ENCODE measurements at regions not wholly inside any gene's neighbourhood (a gene's known extent, or its start where the extent isn't known, plus 50 kb on each side); places are given as distances from the start of the nearest gene placed in this dataset.

DNA sequence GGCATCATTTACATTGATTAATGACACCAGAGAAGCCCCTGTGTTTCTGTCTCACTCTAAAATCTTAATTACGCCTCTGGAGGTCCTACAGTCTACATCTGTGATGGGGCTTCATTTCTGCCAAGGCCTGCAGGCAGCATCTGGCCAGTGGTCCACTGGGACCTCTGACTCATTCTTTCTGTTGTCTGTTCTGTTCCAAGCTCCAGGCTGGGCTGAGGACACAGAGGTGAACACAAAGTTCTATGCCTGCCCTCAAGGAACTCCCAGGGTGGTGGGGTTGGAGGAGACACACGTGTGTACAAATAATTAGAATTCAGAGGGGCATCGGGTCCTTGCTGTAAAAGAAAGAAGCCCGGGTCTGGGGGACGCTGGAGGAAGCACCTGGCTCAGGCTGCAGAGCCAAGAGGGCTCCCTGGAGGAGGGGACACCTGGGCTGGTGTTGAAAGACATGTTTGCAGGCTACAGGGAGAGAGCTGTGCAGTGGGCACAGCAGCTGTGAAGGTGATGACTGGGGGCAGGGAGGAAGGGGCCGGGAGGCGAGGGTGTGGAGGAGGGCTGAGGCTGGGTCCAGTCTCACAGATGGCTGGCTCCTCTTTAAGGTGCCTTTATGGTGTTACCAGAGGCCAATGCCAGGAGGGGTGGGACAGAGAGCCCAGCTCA, 103.3 kb upstream of the PRR23E start:
- no peaks in the 10 kb centered on the region for H3K36me3 Mint-ChIP-seq (ENCODE audit: low read depth)

DNA sequence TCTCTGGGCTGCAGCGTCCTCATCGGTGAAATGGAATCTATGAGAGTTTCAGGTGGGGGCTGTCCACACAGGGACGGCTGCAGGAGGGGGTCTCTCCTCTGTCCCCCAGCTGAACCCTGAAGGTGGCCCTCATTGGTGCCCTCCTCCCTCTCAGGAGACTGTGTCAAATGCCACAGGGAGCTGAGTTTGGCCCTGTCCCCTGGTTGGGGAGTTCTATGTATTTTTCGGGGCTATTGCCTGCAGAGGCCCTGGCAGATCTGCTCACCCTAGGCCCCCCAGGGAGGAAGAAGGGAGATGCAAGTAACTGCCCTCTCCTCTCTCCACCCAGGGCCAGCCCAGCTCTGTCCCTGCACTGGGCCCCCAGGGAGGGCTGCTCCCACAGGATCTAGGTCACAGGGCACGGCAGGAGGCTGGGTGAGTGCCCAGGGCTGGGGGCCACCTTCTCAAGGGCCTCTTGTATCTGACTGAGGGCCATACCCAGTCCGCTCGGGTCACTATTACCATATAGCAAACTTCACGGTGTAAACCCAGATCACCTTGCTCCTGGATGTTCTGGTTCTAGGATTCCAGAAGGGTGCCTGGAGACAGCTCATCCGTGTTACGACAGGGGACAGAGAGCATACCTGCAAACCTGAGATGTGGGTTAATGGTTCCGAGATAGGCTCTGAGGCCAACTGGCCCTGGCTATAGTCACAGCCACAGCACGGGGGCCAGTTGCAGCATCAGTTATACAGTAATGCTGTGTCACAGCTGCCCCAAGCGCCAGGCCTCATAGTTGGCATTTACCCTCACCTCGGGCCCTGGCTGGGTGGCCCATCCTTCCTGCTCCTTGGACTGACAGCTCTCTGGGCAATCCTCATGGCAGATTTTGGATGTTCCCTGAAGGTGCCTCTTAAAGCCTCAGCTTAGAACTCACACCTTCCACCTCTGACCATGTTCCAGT, 102.4 kb upstream of the PRR23E start:
- ATAC-seq (ENCODE audit: low read depth) (no peak), DNase-seq (no peak)
- H3K4me3 Mint-ChIP-seq = no peak overlapping the region
- ChIA-PET POLR2A (no interaction called here), CTCF (no interaction called here)
- no peaks in the 10 kb centered on the region for H3K9me3 Mint-ChIP-seq
- no peak overlapping the region for H3K27ac Mint-ChIP-seq
- no peaks in the 10 kb centered on the region for H3K4me1 Mint-ChIP-seq
- peaks cover 19% of the 10 kb centered on the region for H3K27me3 Mint-ChIP-seq
- intact Hi-C loops (cut with micrococcal nuclease) = no loop called here
- no peaks in the 10 kb centered on the region for H3K36me3 Mint-ChIP-seq (ENCODE audit: low read depth)
- TF ChIP-seq, protein P1, sequence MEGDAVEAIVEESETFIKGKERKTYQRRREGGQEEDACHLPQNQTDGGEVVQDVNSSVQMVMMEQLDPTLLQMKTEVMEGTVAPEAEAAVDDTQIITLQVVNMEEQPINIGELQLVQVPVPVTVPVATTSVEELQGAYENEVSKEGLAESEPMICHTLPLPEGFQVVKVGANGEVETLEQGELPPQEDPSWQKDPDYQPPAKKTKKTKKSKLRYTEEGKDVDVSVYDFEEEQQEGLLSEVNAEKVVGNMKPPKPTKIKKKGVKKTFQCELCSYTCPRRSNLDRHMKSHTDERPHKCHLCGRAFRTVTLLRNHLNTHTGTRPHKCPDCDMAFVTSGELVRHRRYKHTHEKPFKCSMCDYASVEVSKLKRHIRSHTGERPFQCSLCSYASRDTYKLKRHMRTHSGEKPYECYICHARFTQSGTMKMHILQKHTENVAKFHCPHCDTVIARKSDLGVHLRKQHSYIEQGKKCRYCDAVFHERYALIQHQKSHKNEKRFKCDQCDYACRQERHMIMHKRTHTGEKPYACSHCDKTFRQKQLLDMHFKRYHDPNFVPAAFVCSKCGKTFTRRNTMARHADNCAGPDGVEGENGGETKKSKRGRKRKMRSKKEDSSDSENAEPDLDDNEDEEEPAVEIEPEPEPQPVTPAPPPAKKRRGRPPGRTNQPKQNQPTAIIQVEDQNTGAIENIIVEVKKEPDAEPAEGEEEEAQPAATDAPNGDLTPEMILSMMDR (IDR thresholded peaks at IDR 0.05) = no peak

More for the DNA sequence above, 103.3 kb upstream of the PRR23E start:
- POLR2A ChIA-PET = no interaction called here
- TF ChIP-seq, protein P1 (IDR thresholded peaks at IDR 0.05) = no peak
- Mint-ChIP-seq H3K27ac (no peak overlapping the region), H3K27me3 (peaks cover 17% of the 10 kb centered on the region), H3K4me3 (no peak overlapping the region), H3K9me3 (no peaks in the 10 kb centered on the region), H3K4me1 (no peaks in the 10 kb centered on the region)
- DNase-seq = no peak
- intact Hi-C loops (cut with micrococcal nuclease) = no loop called here
- CTCF ChIA-PET = no interaction called here
- no peak for ATAC-seq (ENCODE audit: low read depth)

DNA sequence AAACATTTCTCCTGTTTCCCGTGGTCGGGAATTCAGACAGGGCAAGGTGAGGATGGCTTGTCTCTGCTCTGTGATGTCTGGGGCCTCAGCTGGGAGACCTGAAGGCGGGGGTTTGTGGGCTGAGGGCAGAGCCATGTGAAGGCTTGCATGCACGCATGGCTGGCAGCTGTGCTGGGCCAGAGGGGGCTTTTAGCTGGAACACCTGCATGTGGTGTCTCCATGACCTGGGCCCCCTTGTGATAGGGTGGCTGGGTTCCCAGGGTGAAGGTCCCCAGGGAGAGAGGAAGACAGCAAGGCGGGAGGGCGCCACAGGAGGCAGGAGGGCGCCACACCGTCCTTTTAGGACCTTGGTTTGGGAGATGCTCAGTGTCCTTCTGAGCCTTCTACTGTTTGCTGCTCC, 101.6 kb upstream of the PRR23E start:
- ATAC-seq (ENCODE audit: low read depth) = no peak
- Mint-ChIP-seq H3K36me3 (ENCODE audit: low read depth) (no peaks in the 10 kb centered on the region), H3K27me3 (peaks cover 19% of the 10 kb centered on the region), H3K9me3 (peaks cover 4% of the 10 kb centered on the region), H3K4me1 (no peaks in the 10 kb centered on the region), H3K27ac (no peak overlapping the region), H3K4me3 (no peak overlapping the region)
- DNase-seq = no peak
- ChIA-PET CTCF (no interaction called here), POLR2A (no interaction called here)
- intact Hi-C loops (cut with micrococcal nuclease) = no loop called here
- TF ChIP-seq, protein P1 (IDR thresholded peaks at IDR 0.05) = no peak

DNA sequence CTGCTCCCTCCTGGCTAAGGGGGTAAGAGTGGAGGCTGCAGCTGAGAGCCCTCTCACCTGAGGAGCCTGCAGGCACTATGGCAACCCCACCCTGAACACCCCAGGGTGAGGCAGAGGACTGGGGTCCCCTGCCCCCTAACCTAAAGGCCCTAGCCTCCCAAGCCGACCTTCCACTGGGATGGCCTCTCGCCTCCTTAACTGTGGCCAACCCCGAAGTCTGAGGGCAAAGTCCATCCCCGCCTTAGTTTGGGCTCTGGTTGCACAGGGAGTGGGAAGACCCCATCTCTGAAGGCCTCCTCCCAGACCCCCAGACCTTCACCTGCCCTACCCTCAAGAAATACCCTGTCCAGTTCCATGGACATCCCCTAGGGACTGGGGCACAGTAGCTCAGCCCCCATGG, 100.6 kb upstream of the PRR23E start:
- POLR2A ChIA-PET = no interaction called here
- H3K9me3 Mint-ChIP-seq = peaks cover 4% of the 10 kb centered on the region
- no peak overlapping the region for H3K27ac Mint-ChIP-seq
- no peak for DNase-seq
- CTCF ChIA-PET = no interaction called here
- no peaks in the 10 kb centered on the region for H3K36me3 Mint-ChIP-seq (ENCODE audit: low read depth)
- TF ChIP-seq, protein P1 (IDR thresholded peaks at IDR 0.05) = no peak
- no peak overlapping the region for H3K4me3 Mint-ChIP-seq
- no peaks in the 10 kb centered on the region for H3K4me1 Mint-ChIP-seq
- intact Hi-C loops (cut with micrococcal nuclease) = no loop called here
- no peak for ATAC-seq (ENCODE audit: low read depth)
- peaks cover 14% of the 10 kb centered on the region for H3K27me3 Mint-ChIP-seq

DNA sequence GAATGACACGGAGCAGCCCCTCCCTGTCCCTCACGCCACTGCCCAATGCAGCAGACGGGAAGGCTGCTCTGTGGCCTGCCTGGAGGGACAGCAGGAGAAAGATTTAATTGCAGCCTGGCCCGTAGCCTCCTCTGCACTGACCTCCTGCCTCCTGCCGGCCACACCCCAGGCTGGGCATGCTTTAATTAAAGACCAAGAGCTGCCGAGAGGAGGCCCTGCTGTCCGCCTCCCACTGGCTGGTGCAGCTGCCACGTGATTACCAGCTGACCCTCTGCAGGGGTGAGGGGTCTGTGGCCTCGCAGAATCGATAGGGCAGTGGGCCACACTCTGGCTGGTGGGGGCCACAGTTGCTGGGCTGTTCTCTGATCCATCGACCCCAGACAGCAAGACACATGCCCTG, 100.2 kb upstream of the PRR23E start:
- no peak for DNase-seq
- CTCF ChIA-PET = no interaction called here
- H3K27me3 Mint-ChIP-seq = peaks cover 14% of the 10 kb centered on the region
- ATAC-seq (ENCODE audit: low read depth) = no peak
- no peaks in the 10 kb centered on the region for H3K36me3 Mint-ChIP-seq (ENCODE audit: low read depth)
- H3K9me3 Mint-ChIP-seq = peaks cover 4% of the 10 kb centered on the region
- H3K4me3 Mint-ChIP-seq = no peak overlapping the region
- POLR2A ChIA-PET = no interaction called here
- H3K27ac Mint-ChIP-seq = no peak overlapping the region
- H3K4me1 Mint-ChIP-seq = no peaks in the 10 kb centered on the region
- TF ChIP-seq, protein P1 (IDR thresholded peaks at IDR 0.05) = no peak
- intact Hi-C loops (cut with micrococcal nuclease) = no loop called here
